Iris pigment epithelial cell (primary cell): ENCODE measurements at regions not wholly inside any gene's neighbourhood (a gene's known extent, or its start where the extent isn't known, plus 50 kb on each side); places are given as distances from the start of the nearest gene placed in this dataset.
"Not testable (repeated sequence)": the region's sequence is repeated elsewhere in the genome, so short reads cannot be mapped to it uniquely, and the experiment has no call there.

Experiments used
- DNase-seq: peaks from one replicate; pipeline ENCODE4 v3.0.0-alpha.2; 2011; ENCODE audit warnings: low read depth

- DNase-seq = no peak
Observed at GRCh38 chr2:146786396-146786795, 1058.4 kb upstream of the ACVR2A start.

- no peak for DNase-seq
Observed at GRCh38 chr2:146785101-146785500, 1059.7 kb upstream of the ACVR2A start.

- no peak for DNase-seq
Observed at GRCh38 chr2:146784602-146785001, 1060.2 kb upstream of the ACVR2A start.

- no peak for DNase-seq
Observed at GRCh38 chr2:146777181-146777580, 1067.6 kb upstream of the ACVR2A start.

- DNase-seq = no peak
Observed at GRCh38 chr2:146776596-146776995, 1068.2 kb upstream of the ACVR2A start.

GRCh38 chr2:146771531-146771930 is 1073.3 kb upstream of the ACVR2A start:
- DNase-seq = no peak

GRCh38 chr2:146764301-146764700 is 1080.5 kb upstream of the ACVR2A start:
- DNase-seq = peak; percentile 30

GRCh38 chr2:146762786-146763185 is 1082.0 kb upstream of the ACVR2A start:
- no peak for DNase-seq

GRCh38 chr2:146754606-146755005 is 1090.2 kb upstream of the ACVR2A start:
- no peak for DNase-seq

- no peak for DNase-seq
Observed at GRCh38 chr2:146748046-146748445, 1096.8 kb upstream of the ACVR2A start.

- no peak for DNase-seq
Observed at GRCh38 chr2:146741260-146741659, 1103.6 kb upstream of the ACVR2A start.

GRCh38 chr2:146734821-146735190 is 1110.0 kb upstream of the ACVR2A start:
- DNase-seq = no peak

GRCh38 chr2:146734042-146734820 is 1110.6 kb upstream of the ACVR2A start:
- peak; percentile 77 for DNase-seq

- peak; percentile 44 for DNase-seq
Observed at GRCh38 chr2:146730882-146731281, 1113.9 kb upstream of the ACVR2A start.

GRCh38 chr2:146721486-146721885 is 1123.3 kb upstream of the ACVR2A start:
- DNase-seq = no peak

GRCh38 chr2:146720170-146720569 is 1124.7 kb upstream of the ACVR2A start:
- DNase-seq = no peak

- no peak for DNase-seq
Observed at GRCh38 chr2:146716591-146716990, 1128.2 kb upstream of the ACVR2A start.

- no peak for DNase-seq
Observed at GRCh38 chr2:146709004-146709403, 1135.8 kb upstream of the ACVR2A start.

- DNase-seq = peak; percentile 40
Observed at GRCh38 chr2:146701183-146701582, 1143.6 kb upstream of the ACVR2A start.

GRCh38 chr2:146697307-146697706 is 1147.5 kb upstream of the ACVR2A start:
- no peak for DNase-seq

- not testable (repeated sequence) for DNase-seq
Observed at GRCh38 chr2:146696787-146697186, 1148.0 kb upstream of the ACVR2A start.

GRCh38 chr2:146681991-146682390 is 1162.8 kb upstream of the ACVR2A start:
- no peak for DNase-seq

- DNase-seq = no peak
Observed at GRCh38 chr2:146678516-146678915, 1166.3 kb upstream of the ACVR2A start.

GRCh38 chr2:146677280-146677679 is 1167.5 kb upstream of the ACVR2A start:
- peak; percentile 18 for DNase-seq
